HEK293 (cell line): ENCODE measurements at regions not wholly inside any gene's neighbourhood (a gene's known extent, or its start where the extent isn't known, plus 50 kb on each side); places are given as distances from the start of the nearest gene placed in this dataset.

Source experiments
- ATF2 ChIP-seq: fragments of 450-650 bp; formaldehyde crosslinking; IDR thresholded peaks from 2 replicates; pipeline ENCODE4 v1.5.1; 2016; ENCODE audit warnings: missing biosample characterization, missing genetic modification characterization, low read depth
- EGR2 ChIP-seq: fragments of 450-650 bp; formaldehyde crosslinking; IDR thresholded peaks from 2 replicates; pipeline ENCODE4 v1.5.1; 2016; ENCODE audit warnings: low read depth, missing biosample characterization, missing genetic modification characterization
- GLIS1 ChIP-seq: fragments of 450-650 bp; formaldehyde crosslinking; IDR thresholded peaks from 2 replicates; pipeline ENCODE4 v1.5.1; 2016; ENCODE audit warnings: missing biosample characterization, missing genetic modification characterization
- HIC1 ChIP-seq: fragments of 450-650 bp; formaldehyde crosslinking; IDR thresholded peaks from 2 replicates; pipeline ENCODE4 v1.5.1; 2016; ENCODE audit warnings: missing biosample characterization, missing genetic modification characterization
- IKZF3 ChIP-seq: fragments of 450-650 bp; IDR thresholded peaks from 2 replicates; pipeline ENCODE4 v1.5.0; 2018; ENCODE audit warnings: missing biosample characterization, mild to moderate bottlenecking, missing genetic modification characterization, moderate library complexity
- MZF1 ChIP-seq: fragments of 450-650 bp; formaldehyde crosslinking; IDR thresholded peaks from 2 replicates; pipeline ENCODE4 v1.5.1; 2017; ENCODE audit warnings: missing biosample characterization, missing genetic modification characterization, borderline replicate concordance
- SCRT2 ChIP-seq: fragments of 450-650 bp; formaldehyde crosslinking; IDR thresholded peaks from 2 replicates; pipeline ENCODE4 v1.5.1; 2016; ENCODE audit warnings: missing biosample characterization, missing genetic modification characterization
- ZBTB48 ChIP-seq: fragments of 450-650 bp; formaldehyde crosslinking; IDR thresholded peaks from 2 replicates; pipeline ENCODE4 v1.5.1; 2016; ENCODE audit warnings: missing biosample characterization, missing genetic modification characterization
- ZFP69B ChIP-seq: fragments of 450-650 bp; formaldehyde crosslinking; IDR thresholded peaks from 2 replicates; pipeline ENCODE4 v1.5.1; 2016; ENCODE audit warnings: missing biosample characterization, missing genetic modification characterization
- ZNF133 ChIP-seq: fragments of 450-650 bp; formaldehyde crosslinking; IDR thresholded peaks from 2 replicates; pipeline ENCODE4 v1.5.1; 2016; ENCODE audit warnings: missing biosample characterization, missing genetic modification characterization
- ZNF138 ChIP-seq: fragments of 450-650 bp; formaldehyde crosslinking; IDR thresholded peaks from 2 replicates; pipeline ENCODE4 v1.5.1; 2016; ENCODE audit warnings: missing biosample characterization, missing genetic modification characterization, borderline replicate concordance
- ZNF155 ChIP-seq: fragments of 450-650 bp; formaldehyde crosslinking; IDR thresholded peaks from 2 replicates; pipeline ENCODE4 v1.5.1; 2016; ENCODE audit warnings: missing biosample characterization, missing genetic modification characterization
- ZNF175 ChIP-seq: fragments of 450-650 bp; formaldehyde crosslinking; IDR thresholded peaks from 2 replicates; pipeline ENCODE4 v1.5.1; 2016; ENCODE audit warnings: missing biosample characterization, missing genetic modification characterization
- ZNF221 ChIP-seq: fragments of 450-650 bp; formaldehyde crosslinking; IDR thresholded peaks from 2 replicates; pipeline ENCODE4 v1.5.1; 2017; ENCODE audit warnings: missing biosample characterization, missing genetic modification characterization, borderline replicate concordance
- ZNF23 ChIP-seq: fragments of 450-650 bp; formaldehyde crosslinking; IDR thresholded peaks from 2 replicates; pipeline ENCODE4 v1.5.1; 2016; ENCODE audit warnings: missing biosample characterization, missing genetic modification characterization, borderline replicate concordance
- ZNF280C ChIP-seq: fragments of 450-650 bp; formaldehyde crosslinking; IDR thresholded peaks from 2 replicates; pipeline ENCODE4 v1.5.1; 2016; ENCODE audit warnings: missing biosample characterization, missing genetic modification characterization
- ZNF280D ChIP-seq: fragments of 450-650 bp; formaldehyde crosslinking; IDR thresholded peaks from 2 replicates; pipeline ENCODE4 v1.5.1; 2016; ENCODE audit warnings: missing biosample characterization, missing genetic modification characterization
- ZNF335 ChIP-seq: fragments of 450-650 bp; formaldehyde crosslinking; conservative IDR thresholded peaks from 2 replicates; pipeline ENCODE4 v1.5.1; 2016; ENCODE audit warnings: missing biosample characterization, missing genetic modification characterization
- ZNF341 ChIP-seq: fragments of 450-650 bp; formaldehyde crosslinking; IDR thresholded peaks from 2 replicates; pipeline ENCODE4; 2016; ENCODE audit warnings: low read depth, missing biosample characterization, missing genetic modification characterization
- ZNF366 ChIP-seq: fragments of 450-650 bp; formaldehyde crosslinking; conservative IDR thresholded peaks from 2 replicates; pipeline ENCODE4 v1.5.1; 2016; ENCODE audit warnings: missing biosample characterization, missing genetic modification characterization
- ZNF391 ChIP-seq: fragments of 450-650 bp; formaldehyde crosslinking; IDR thresholded peaks from 2 replicates; pipeline ENCODE4 v1.5.1; 2016; ENCODE audit warnings: low read depth, missing biosample characterization, missing genetic modification characterization, borderline replicate concordance
- ZNF394 ChIP-seq: fragments of 450-650 bp; formaldehyde crosslinking; IDR thresholded peaks from 2 replicates; pipeline ENCODE4 v1.5.1; 2016; ENCODE audit warnings: missing biosample characterization, missing genetic modification characterization, mild to moderate bottlenecking, moderate library complexity, borderline replicate concordance
- ZNF426 ChIP-seq: fragments of 450-650 bp; formaldehyde crosslinking; IDR thresholded peaks from 2 replicates; pipeline ENCODE4 v1.5.1; 2017; ENCODE audit warnings: missing biosample characterization, missing genetic modification characterization, mild to moderate bottlenecking, inconsistent platforms, moderate library complexity
- ZNF501 ChIP-seq: fragments of 450-650 bp; formaldehyde crosslinking; IDR thresholded peaks from 2 replicates; pipeline ENCODE4 v1.5.1; 2016; ENCODE audit warnings: missing biosample characterization, missing genetic modification characterization
- ZNF558 ChIP-seq: fragments of 450-650 bp; formaldehyde crosslinking; IDR thresholded peaks from 2 replicates; pipeline ENCODE4 v1.5.1; 2016; ENCODE audit warnings: missing biosample characterization, missing genetic modification characterization
- ZNF623 ChIP-seq: fragments of 450-650 bp; formaldehyde crosslinking; IDR thresholded peaks from 2 replicates; pipeline ENCODE4 v1.5.1; 2016; ENCODE audit warnings: missing biosample characterization, missing genetic modification characterization
- ZNF660 ChIP-seq: fragments of 450-650 bp; IDR thresholded peaks from 2 replicates; pipeline ENCODE4 v1.5.1; 2018; ENCODE audit warnings: missing biosample characterization, mild to moderate bottlenecking, missing genetic modification characterization
- ZNF677 ChIP-seq: fragments of 450-650 bp; IDR thresholded peaks from 2 replicates; pipeline ENCODE4 v1.5.0; 2018; ENCODE audit warnings: missing biosample characterization, mild to moderate bottlenecking, missing genetic modification characterization, moderate library complexity
- ZSCAN30 ChIP-seq: fragments of 450-650 bp; IDR thresholded peaks from 2 replicates; pipeline ENCODE4 v1.5.1; 2018; ENCODE audit warnings: missing biosample characterization, mild to moderate bottlenecking, missing genetic modification characterization, moderate library complexity
- ZSCAN4 ChIP-seq: fragments of 450-650 bp; formaldehyde crosslinking; IDR thresholded peaks from 2 replicates; pipeline ENCODE4 v1.5.1; 2017; ENCODE audit warnings: missing biosample characterization, missing genetic modification characterization

- TF ChIP-seq ZNF138 (tag by site-specific recombination): no peak
- TF ChIP-seq ZNF366 (tag by site-specific recombination): peak; percentile 35; the same call in 1 of the 2 replicates
- peak; percentile 53; the same call in 1 of the 2 replicates for TF ChIP-seq MZF1 (tag by site-specific recombination)
- TF ChIP-seq ZNF221 (tag by site-specific recombination): no peak
- TF ChIP-seq ZNF133 (tag by site-specific recombination): no peak
- peak; percentile 15; the same call in 1 of the 2 replicates for TF ChIP-seq ZNF394 (tag by site-specific recombination)
- peak; percentile 52; the same call in 1 of the 2 replicates for TF ChIP-seq ZBTB48 (tag by site-specific recombination)
- TF ChIP-seq ZNF660 (tag by site-specific recombination): 0 out of 2 replicates have a peak, but pooled peaks have one; percentile 12
- no peak for TF ChIP-seq ZNF175
- TF ChIP-seq ATF2 (tag by site-specific recombination): peak; percentile 92
- TF ChIP-seq ZNF677 (tag by site-specific recombination): no peak
- no peak for TF ChIP-seq ZNF280D (tag by site-specific recombination)
- TF ChIP-seq ZNF501 (tag by site-specific recombination): no peak
- TF ChIP-seq ZFP69B (tag by site-specific recombination): peak; percentile 21; the same call in 1 of the 2 replicates
- TF ChIP-seq ZNF558 (tag by site-specific recombination): 0 out of 2 replicates have a peak, but pooled peaks have one; percentile 25
- no peak for TF ChIP-seq ZNF23
- no peak for TF ChIP-seq ZNF623 (tag by site-specific recombination)
- TF ChIP-seq ZNF335 (tag by site-specific recombination): peak; percentile 24; the same call in 1 of the 2 replicates
- TF ChIP-seq ZSCAN30: no peak
- TF ChIP-seq ZNF426 (tag by site-specific recombination): no peak
- peak; percentile 32; the same call in 1 of the 2 replicates for TF ChIP-seq HIC1 (tag by site-specific recombination)
- no peak for TF ChIP-seq ZNF155 (tag by site-specific recombination)
- no peak for TF ChIP-seq ZNF391 (tag by site-specific recombination)
- peak; percentile 78 for TF ChIP-seq SCRT2 (tag by site-specific recombination)
- no peak for TF ChIP-seq ZNF280C
- no peak for TF ChIP-seq EGR2 (tag by site-specific recombination)
- no peak for TF ChIP-seq IKZF3 (tag by site-specific recombination)
- TF ChIP-seq ZSCAN4: no peak
- TF ChIP-seq GLIS1: 0 out of 2 replicates have a peak, but pooled peaks have one; percentile 12
- no peak for TF ChIP-seq ZNF341
These were observed 487.5 kb downstream of the EPM2A start (continued) for GRCh38 chr6:145247692-145248419.
